ENCODE measurements at regions not wholly inside any gene's neighbourhood (a gene's known extent, or its start where the extent isn't known, plus 50 kb on each side); places are given as distances from the start of the nearest gene placed in this dataset.

DNA sequence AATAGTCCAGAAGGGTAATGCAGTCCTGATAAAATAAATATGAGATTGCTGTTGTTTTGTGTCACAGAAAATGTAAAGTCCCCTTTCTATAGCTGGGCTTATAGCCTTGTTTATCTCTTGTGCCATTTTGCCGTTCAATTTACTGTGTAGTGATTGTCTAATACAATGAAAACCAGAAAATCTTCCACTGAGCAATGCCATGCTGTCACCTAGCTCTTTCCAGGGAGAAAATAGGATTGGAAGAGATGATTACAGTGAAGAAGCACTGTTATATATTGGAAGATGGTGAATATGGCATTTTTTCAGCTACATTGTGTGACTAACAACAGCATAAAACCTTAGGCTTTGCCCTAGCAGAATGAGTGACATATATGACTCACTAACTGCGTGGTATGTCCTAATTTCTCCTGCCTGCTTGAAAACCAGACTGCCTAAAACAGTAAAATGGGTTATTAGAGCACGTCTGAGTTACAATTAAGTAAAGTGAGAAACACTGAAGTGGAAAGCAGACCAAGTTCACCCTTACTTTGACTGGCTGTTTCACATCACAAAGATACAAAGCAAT is 332.4 kb upstream of the ZP4 start:
- H3K9ac ChIP-seq (ENCODE audit: low read depth, low read length), result no peak overlapping the region
- WGBS, result 87% methylated on average over 3 of the region's 3 CpGs
- H3K4me1 ChIP-seq (ENCODE audit: insufficient read depth, low read length), result peaks cover 7% of the 10 kb centered on the region; the same call in 1 of the 2 replicates
- no peak overlapping the region for H3K4me3 ChIP-seq (ENCODE audit: low read length)
- H3K36me3 ChIP-seq (ENCODE audit: insufficient read depth, low read length), result no peaks in the 10 kb centered on the region
- no peak overlapping the region for H3K27ac ChIP-seq (ENCODE audit: low read depth, low read length)
- peaks cover 12% of the 10 kb centered on the region for H3K9me3 ChIP-seq (ENCODE audit: insufficient read depth, low read depth, low read length)
- H3K27me3 ChIP-seq (ENCODE audit: insufficient read depth, low read length), result no peaks in the 10 kb centered on the region

DNA sequence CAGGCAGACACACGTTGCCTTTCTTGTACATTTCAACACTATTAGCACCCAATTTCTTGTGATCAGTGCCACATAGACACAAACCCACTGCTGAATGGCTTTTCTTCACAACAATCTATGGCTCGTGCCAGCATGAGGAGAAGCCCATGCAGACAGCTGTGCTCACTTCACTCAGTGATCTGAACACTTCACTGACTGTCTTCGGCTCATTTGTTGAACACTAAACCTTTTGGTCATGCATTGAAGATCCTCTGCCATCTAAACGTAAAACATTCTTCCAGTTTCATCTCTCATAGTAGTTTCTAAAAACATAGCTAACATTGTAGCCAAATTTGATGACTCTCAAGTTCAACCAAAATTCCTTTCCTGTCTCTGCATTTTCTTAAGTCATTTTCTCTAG is 331.0 kb upstream of the ZP4 start:
- Histone ChIP-seq H3K27me3 (ENCODE audit: insufficient read depth, low read length) (no peaks in the 10 kb centered on the region), H3K36me3 (ENCODE audit: insufficient read depth, low read length) (no peaks in the 10 kb centered on the region), H3K9ac (ENCODE audit: low read depth, low read length) (no peak overlapping the region), H3K9me3 (ENCODE audit: insufficient read depth, low read depth, low read length) (peaks cover 12% of the 10 kb centered on the region), H3K4me3 (ENCODE audit: low read length) (no peak overlapping the region), H3K27ac (ENCODE audit: low read depth, low read length) (no peak overlapping the region), H3K4me1 (ENCODE audit: insufficient read depth, low read length) (peaks cover 7% of the 10 kb centered on the region; the same call in 1 of the 2 replicates)
- WGBS, result 93% methylated on average over 4 of the region's 4 CpGs

DNA sequence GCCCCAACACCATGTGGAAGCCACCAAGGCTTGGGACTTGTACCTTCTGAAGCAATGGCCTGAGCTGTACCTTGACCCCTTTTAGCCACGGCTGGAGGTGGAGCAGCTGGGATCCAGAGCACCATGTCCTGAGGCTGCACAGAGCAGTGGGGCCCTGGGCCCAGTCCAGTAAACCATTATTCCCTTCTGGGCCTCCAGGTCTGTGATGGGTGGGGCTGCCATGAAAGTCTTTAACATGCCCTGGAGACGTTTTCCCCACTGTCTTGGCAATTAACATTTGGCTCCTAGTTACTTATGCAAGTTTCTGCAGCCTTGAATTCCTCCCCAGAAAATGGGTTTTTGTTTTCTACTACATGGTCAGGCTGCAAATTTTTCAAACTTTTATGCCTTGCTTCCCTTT is 323.7 kb upstream of the ZP4 start:
- H3K4me3 ChIP-seq (ENCODE audit: low read length), result no peak overlapping the region
- no peaks in the 10 kb centered on the region for H3K4me1 ChIP-seq (ENCODE audit: insufficient read depth, low read length)
- H3K27ac ChIP-seq (ENCODE audit: low read depth, low read length), result no peak overlapping the region
- 62% methylated on average over 2 of the region's 2 CpGs for WGBS
- H3K27me3 ChIP-seq (ENCODE audit: insufficient read depth, low read length), result no peaks in the 10 kb centered on the region
- no peak overlapping the region for H3K9ac ChIP-seq (ENCODE audit: low read depth, low read length)
- peaks cover 14% of the 10 kb centered on the region for H3K9me3 ChIP-seq (ENCODE audit: insufficient read depth, low read depth, low read length)
- H3K36me3 ChIP-seq (ENCODE audit: insufficient read depth, low read length), result no peaks in the 10 kb centered on the region

DNA sequence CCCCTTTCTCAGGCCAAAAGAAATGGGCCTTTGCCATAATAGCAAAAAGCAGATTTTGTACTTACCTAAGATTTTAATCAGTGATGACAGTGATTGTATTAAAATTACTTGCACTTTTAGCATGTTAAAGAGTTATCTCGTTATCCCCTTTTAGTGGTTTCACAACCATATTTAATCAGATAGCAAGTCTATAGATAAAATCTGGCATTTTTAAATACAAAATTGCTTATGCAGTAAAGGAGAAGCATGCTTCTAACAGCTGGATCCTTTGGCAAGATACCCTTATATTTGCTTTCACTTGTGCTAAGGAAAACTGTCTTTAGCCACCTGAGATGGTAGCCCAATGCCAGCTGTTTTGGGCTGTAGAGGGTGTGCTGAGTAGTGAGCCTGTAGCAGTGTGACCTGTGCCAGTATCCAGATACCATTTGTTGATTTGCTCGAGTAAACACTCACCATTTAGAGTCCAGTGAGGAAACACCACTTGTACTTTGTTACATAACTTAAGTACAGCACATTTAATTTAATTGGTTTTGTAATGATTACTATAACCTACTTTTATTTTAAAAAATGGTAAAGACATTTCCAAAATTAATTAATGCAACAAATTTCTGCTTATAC is 314.4 kb upstream of the ZP4 start:
- Histone ChIP-seq H3K9me3 (ENCODE audit: insufficient read depth, low read depth, low read length) (0 out of 2 replicates have a peak, but pooled peaks cover 3% of the 10 kb centered on the region), H3K27ac (ENCODE audit: low read depth, low read length) (no peak overlapping the region)
- 100% methylated on average over 2 of the region's 2 CpGs for WGBS

DNA sequence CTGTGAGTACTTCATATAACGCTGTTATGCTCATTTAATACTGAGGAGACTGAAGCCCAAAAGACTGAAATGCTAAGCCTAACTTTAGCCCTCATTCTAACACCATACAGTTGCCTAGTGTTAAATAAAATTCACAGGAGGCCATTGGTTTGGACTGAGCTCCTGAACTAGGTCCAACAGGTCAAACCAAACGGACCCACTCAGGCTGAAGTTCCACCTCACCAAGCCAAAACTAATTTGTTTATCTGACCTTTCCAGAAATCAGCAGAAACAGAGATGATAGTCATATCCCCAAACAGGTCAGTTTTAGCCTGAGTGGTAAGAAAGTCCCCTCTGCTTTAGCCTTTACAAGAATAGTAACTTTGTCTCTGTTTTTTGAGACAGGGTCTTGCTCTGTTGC is 311.3 kb upstream of the ZP4 start:
- Histone ChIP-seq H3K27ac (ENCODE audit: low read depth, low read length) (no peak overlapping the region), H3K27me3 (ENCODE audit: insufficient read depth, low read length) (no peaks in the 10 kb centered on the region), H3K36me3 (ENCODE audit: insufficient read depth, low read length) (no peaks in the 10 kb centered on the region), H3K9me3 (ENCODE audit: insufficient read depth, low read depth, low read length) (no peaks in the 10 kb centered on the region), H3K4me3 (ENCODE audit: low read length) (no peak overlapping the region), H3K9ac (ENCODE audit: low read depth, low read length) (no peak overlapping the region), H3K4me1 (ENCODE audit: insufficient read depth, low read length) (peaks cover 15% of the 10 kb centered on the region)
- 100% methylated on average over 2 of the region's 2 CpGs for WGBS

More for the DNA sequence above, 314.4 kb upstream of the ZP4 start:
- H3K4me3 ChIP-seq (ENCODE audit: low read length), result no peak overlapping the region
- no peaks in the 10 kb centered on the region for H3K4me1 ChIP-seq (ENCODE audit: insufficient read depth, low read length)
- H3K27me3 ChIP-seq (ENCODE audit: insufficient read depth, low read length), result no peaks in the 10 kb centered on the region
- no peak overlapping the region for H3K9ac ChIP-seq (ENCODE audit: low read depth, low read length)
- H3K36me3 ChIP-seq (ENCODE audit: insufficient read depth, low read length), result no peaks in the 10 kb centered on the region

DNA sequence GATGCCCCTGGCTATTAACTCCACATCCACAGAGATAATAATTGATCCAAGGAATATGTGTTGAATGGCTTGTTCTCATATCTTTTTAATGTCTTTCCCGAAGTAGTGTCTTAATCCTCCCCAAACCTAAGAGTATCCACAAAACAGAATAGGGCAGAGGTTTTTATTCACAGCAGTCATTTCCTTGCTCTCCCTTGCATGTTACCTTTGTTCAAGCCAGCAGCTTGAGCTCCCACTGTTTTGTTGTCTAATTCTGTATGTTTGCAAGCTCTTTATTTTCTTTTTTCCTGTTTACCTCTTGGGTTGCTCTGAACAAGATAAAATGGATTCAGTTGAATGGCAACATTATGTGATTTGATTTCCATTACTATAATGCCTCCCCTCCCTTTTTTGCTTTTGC is 308.6 kb upstream of the ZP4 start:
- no peaks in the 10 kb centered on the region for H3K9me3 ChIP-seq (ENCODE audit: insufficient read depth, low read depth, low read length)
- WGBS, result 50% methylated on average over 1 of the region's 1 CpG
- H3K27me3 ChIP-seq (ENCODE audit: insufficient read depth, low read length), result no peaks in the 10 kb centered on the region
- no peak overlapping the region for H3K9ac ChIP-seq (ENCODE audit: low read depth, low read length)
- no peaks in the 10 kb centered on the region for H3K36me3 ChIP-seq (ENCODE audit: insufficient read depth, low read length)
- 0 out of 2 replicates have a peak overlapping the region, but pooled peaks have one; percentile 31 for H3K27ac ChIP-seq (ENCODE audit: low read depth, low read length)
- H3K4me1 ChIP-seq (ENCODE audit: insufficient read depth, low read length), result peaks cover 15% of the 10 kb centered on the region
- H3K4me3 ChIP-seq (ENCODE audit: low read length), result no peak overlapping the region

DNA sequence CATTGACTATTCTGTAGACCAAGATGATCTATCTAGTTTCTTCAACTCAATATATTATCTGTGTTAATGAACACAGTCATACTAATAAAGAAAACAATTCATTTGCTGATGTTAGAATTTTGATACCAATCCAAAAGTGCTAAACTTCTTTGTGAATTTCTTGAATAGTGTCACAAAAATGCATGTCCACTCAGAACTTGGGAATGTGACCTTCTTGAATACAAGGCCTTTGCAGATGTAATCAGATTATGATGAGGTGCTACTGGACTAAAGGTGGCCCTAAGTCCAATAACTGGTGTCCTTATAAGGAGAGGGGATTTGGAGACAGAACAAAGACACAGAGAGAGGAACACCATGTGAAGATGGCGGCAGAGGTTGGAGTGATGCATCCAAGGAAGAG is 305.8 kb upstream of the ZP4 start:
- Histone ChIP-seq H3K4me3 (ENCODE audit: low read length) (no peak overlapping the region), H3K36me3 (ENCODE audit: insufficient read depth, low read length) (no peaks in the 10 kb centered on the region), H3K27me3 (ENCODE audit: insufficient read depth, low read length) (no peaks in the 10 kb centered on the region), H3K27ac (ENCODE audit: low read depth, low read length) (no peak overlapping the region), H3K9ac (ENCODE audit: low read depth, low read length) (no peak overlapping the region), H3K9me3 (ENCODE audit: insufficient read depth, low read depth, low read length) (no peaks in the 10 kb centered on the region), H3K4me1 (ENCODE audit: insufficient read depth, low read length) (peaks cover 15% of the 10 kb centered on the region)
- 93% methylated on average over 1 of the region's 1 CpG for WGBS

DNA sequence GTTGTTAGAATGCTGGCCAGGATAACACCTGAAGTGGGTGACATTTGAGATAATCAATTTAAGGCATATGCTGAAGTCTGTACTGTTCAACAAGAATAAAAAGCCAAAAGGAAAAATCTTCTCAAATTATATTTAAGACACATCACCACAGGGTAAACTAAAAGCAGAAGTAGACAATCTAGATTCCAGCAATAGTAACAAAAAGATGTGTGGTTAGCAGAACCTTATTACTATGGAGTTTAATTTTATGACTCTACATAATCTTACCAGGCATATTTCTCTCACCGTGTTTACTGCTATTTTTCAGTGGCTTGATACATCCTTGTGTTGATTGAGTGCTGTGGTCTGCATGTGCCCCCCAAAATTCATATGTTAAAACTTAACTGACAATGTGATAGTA is 300.4 kb upstream of the ZP4 start:
- no CpG with 5 or more reads among the region's 1 CpG for WGBS
- Histone ChIP-seq H3K9ac (ENCODE audit: low read depth, low read length) (no peak overlapping the region), H3K4me1 (ENCODE audit: insufficient read depth, low read length) (peaks cover 4% of the 10 kb centered on the region; the same call in 1 of the 2 replicates), H3K4me3 (ENCODE audit: low read length) (no peak overlapping the region), H3K9me3 (ENCODE audit: insufficient read depth, low read depth, low read length) (no peaks in the 10 kb centered on the region), H3K27me3 (ENCODE audit: insufficient read depth, low read length) (no peaks in the 10 kb centered on the region), H3K27ac (ENCODE audit: low read depth, low read length) (no peak overlapping the region), H3K36me3 (ENCODE audit: insufficient read depth, low read length) (no peaks in the 10 kb centered on the region)

DNA sequence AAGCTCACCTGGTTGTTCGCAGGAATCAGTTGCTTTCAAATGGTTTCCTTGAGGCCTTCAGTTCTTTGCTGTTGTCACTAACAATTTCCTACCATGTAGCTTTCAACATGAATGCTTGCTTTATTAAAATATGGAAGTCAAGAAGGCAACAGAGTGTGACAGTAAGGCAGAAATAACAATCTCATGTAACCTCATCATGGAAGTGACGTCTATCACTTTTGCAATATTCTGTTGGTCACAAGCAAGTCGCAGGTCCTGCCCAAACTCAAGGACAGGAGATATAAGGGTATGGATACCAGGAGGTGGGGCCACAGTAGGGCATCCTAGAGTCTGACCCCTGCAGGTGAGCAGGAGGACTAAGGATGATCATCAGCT is 296.8 kb upstream of the ZP4 start:
- 93% methylated on average over 3 of the region's 3 CpGs for WGBS
- no peak overlapping the region for H3K9ac ChIP-seq (ENCODE audit: low read depth, low read length)

DNA sequence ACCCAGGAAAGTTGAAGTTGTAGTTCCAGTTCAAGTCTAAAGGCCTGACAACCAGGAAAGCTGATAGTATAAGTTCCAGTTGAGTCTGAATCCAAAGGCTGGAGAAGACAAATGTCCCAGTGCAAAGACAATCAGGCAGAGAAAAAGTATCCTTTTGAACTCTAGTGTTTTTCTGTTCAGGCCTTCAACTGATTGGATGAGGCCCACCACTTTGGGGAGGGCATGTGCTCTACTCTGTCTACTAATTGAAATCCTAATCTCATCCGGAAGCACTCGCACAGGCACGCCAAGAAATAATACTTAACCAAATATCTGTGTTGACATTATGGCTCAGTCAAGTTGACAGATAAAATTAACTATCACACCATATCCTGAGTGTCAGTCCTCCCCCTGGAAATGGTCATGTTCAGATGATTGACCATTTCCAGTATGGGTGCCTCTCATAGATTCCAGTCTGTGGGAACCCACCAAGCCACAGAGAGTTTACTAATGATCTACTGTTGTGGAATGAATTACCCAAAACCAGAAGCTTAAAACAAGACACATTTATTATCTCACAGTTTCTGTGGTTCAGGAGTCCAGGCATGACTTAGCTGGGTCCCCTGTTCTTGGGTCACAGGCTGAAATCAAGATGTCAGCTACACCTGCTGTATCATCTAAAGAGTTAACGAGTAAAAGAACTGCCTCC is 296.3 kb upstream of the ZP4 start:
- Histone ChIP-seq H3K27me3 (ENCODE audit: insufficient read depth, low read length) (no peaks in the 10 kb centered on the region), H3K4me3 (ENCODE audit: low read length) (no peak overlapping the region), H3K4me1 (ENCODE audit: insufficient read depth, low read length) (peaks cover 13% of the 10 kb centered on the region), H3K9ac (ENCODE audit: low read depth, low read length) (no peak overlapping the region), H3K36me3 (ENCODE audit: insufficient read depth, low read length) (no peaks in the 10 kb centered on the region), H3K9me3 (ENCODE audit: insufficient read depth, low read depth, low read length) (no peaks in the 10 kb centered on the region), H3K27ac (ENCODE audit: low read depth, low read length) (no peak overlapping the region)
- WGBS, result 95% methylated on average over 4 of the region's 4 CpGs

More for the DNA sequence above, 296.8 kb upstream of the ZP4 start:
- H3K4me1 ChIP-seq (ENCODE audit: insufficient read depth, low read length), result peaks cover 10% of the 10 kb centered on the region; the same call in 1 of the 2 replicates
- H3K36me3 ChIP-seq (ENCODE audit: insufficient read depth, low read length), result no peaks in the 10 kb centered on the region
- no peaks in the 10 kb centered on the region for H3K9me3 ChIP-seq (ENCODE audit: insufficient read depth, low read depth, low read length)
- H3K27ac ChIP-seq (ENCODE audit: low read depth, low read length), result no peak overlapping the region
- no peak overlapping the region for H3K4me3 ChIP-seq (ENCODE audit: low read length)
- no peaks in the 10 kb centered on the region for H3K27me3 ChIP-seq (ENCODE audit: insufficient read depth, low read length)

DNA sequence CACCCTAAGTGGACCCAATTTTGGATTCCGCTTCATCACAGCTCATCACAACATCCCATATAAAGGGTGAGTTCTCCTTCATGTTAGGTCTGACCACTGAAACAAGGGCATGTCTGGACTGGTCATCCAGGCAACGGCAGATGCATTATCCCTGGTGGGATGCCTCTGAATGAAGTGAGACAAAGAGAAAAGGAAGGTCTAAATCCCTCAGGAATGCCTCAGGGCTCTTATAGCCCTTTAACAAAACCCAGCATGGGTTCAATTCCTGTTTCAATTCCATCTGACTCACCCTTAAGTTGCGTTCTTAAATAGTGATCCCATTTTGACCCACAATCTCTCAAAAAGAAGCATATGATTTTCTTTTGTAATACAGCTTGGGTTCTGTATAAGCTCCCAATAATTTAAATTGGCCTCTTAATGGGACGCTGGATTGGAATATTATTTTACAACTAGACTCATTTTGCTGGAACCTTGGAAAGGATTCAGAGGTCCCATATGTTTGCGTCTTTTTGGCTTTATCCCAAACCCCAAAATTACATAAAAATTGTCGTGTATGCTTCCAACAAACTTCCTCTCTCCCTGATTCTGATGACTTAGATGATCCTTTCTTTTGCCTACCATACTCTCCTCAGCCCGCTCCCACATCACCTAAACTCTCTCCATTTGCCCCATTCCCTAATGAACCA is 287.4 kb upstream of the ZP4 start:
- peak overlapping the region; percentile 29; the same call in 1 of the 2 replicates for H3K27ac ChIP-seq (ENCODE audit: low read depth, low read length)
- H3K4me3 ChIP-seq (ENCODE audit: low read length), result no peak overlapping the region
- H3K9me3 ChIP-seq (ENCODE audit: insufficient read depth, low read depth, low read length), result no peaks in the 10 kb centered on the region; the same call in 1 of the 2 replicates
- no peaks in the 10 kb centered on the region for H3K36me3 ChIP-seq (ENCODE audit: insufficient read depth, low read length)
- peaks cover 30% of the 10 kb centered on the region for H3K4me1 ChIP-seq (ENCODE audit: insufficient read depth, low read length)
- H3K27me3 ChIP-seq (ENCODE audit: insufficient read depth, low read length), result no peaks in the 10 kb centered on the region
- H3K9ac ChIP-seq (ENCODE audit: low read depth, low read length), result no peak overlapping the region; the same call in 1 of the 2 replicates
- 79% methylated on average over 7 of the region's 7 CpGs for WGBS

Measured in HUES64 (cell line).